GM12878 (cell line): ENCODE measurements at regions not wholly inside any gene's neighbourhood (a gene's known extent, or its start where the extent isn't known, plus 50 kb on each side); places are given as distances from the start of the nearest gene placed in this dataset.

Source experiments
- ATAC-seq: fragments of 200-7000 bp; cut with Tn5 transposase; 3 replicates; pipeline ENCODE4 v1.9.1; 2020; ENCODE audit warnings: mild to moderate bottlenecking, moderate library complexity
- BruUV-seq: library from RNA; stranded (reverse); fragments of 400-500 nt; replicated peaks from 2 replicates; lab custom pipeline; 2021; lab: Mats Ljungman, UMichigan
- CTCF ChIA-PET: fragments of 300-600 bp; sonication (Branson Sonifier 250); formaldehyde crosslinking; extraction: SDS; loops from one replicate; lab custom pipeline; 2021; ENCODE audit warnings: inconsistent platforms; lab: Yijun Ruan, JAX
- POLR2A ChIA-PET: fragments of 350-600 bp; formaldehyde crosslinking; extraction: SDS; loops from one replicate; lab custom pipeline; 2021; ENCODE audit warnings: inconsistent platforms; lab: Charles Lee
- RAD21 ChIA-PET: fragments of 300-600 bp; sonication (Branson Sonifier 250); formaldehyde crosslinking; loops from one replicate; lab custom pipeline; 2023; ENCODE audit warnings: antibody characterized with exemption; ENCODE audit not compliant: unreplicated experiment; lab: Charles Lee
- SMC1A ChIA-PET: fragments of 300-600 bp; sonication (Branson Sonifier 250); formaldehyde crosslinking; loops from one replicate; lab custom pipeline; 2023; ENCODE audit not compliant: unreplicated experiment, uncharacterized antibody; lab: Charles Lee
- DNase-seq: peaks from one replicate; pipeline ENCODE4 v3.0.0-alpha.2; 2011; ENCODE audit warnings: low read depth, low spot score
- FAIRE-seq: peaks from 3 replicates; lab custom pipeline; 2011; peaks lifted over from hg19 to GRCh38; lab: Jason Lieb, UNC
- H2AFZ ChIP-seq: 2 replicates; pipeline ENCODE4 v1.6.0; 2011; ENCODE audit warnings: low read depth, low read length, control low read depth; ENCODE audit not compliant: control insufficient read depth
- H3K27ac ChIP-seq: 2 replicates; pipeline ENCODE4 v1.5.1; 2011; ENCODE audit warnings: control low read depth; ENCODE audit not compliant: control insufficient read depth, insufficient read depth
- H3K27me3 ChIP-seq, 2 experiments: replicated peaks in 1 of 2; 2 replicates each; pipeline versions ENCODE4 v1.6.0 to v1.6.1; 2011; ENCODE audit warnings: low read length in 1 of 2; ENCODE audit not compliant: control insufficient read depth in 2 of 2, insufficient read depth in 2 of 2
- H3K36me3 ChIP-seq, 2 experiments: 2 replicates each; pipeline ENCODE4 v1.5.1; 2011; ENCODE audit warnings: low read length in 1 of 2; ENCODE audit not compliant: control insufficient read depth in 2 of 2, insufficient read depth in 2 of 2
- H3K4me1 ChIP-seq: 2 replicates; pipeline ENCODE4 v1.6.1; 2011; ENCODE audit warnings: mild to moderate bottlenecking, low read length, moderate library complexity, mixed read lengths; ENCODE audit not compliant: control insufficient read depth, insufficient read depth
- H3K4me2 ChIP-seq: 2 replicates; pipeline ENCODE4 v1.6.0; 2011; ENCODE audit warnings: control low read depth; ENCODE audit not compliant: control insufficient read depth, insufficient read depth
- H3K4me3 ChIP-seq: fragments of 200-600 bp; sonication (generic); 2 replicates; pipeline ENCODE4 v1.5.1; 2016
- H3K79me2 ChIP-seq: 2 replicates; pipeline ENCODE4 v1.6.0; 2011; ENCODE audit warnings: low read length; ENCODE audit not compliant: control insufficient read depth, insufficient read depth
- H3K9ac ChIP-seq: 2 replicates; pipeline ENCODE4 v1.8.0; 2011; ENCODE audit warnings: low read length, control low read depth, mixed read lengths; ENCODE audit not compliant: control insufficient read depth, insufficient read depth
- H3K9me3 ChIP-seq: replicated peaks from 3 replicates; pipeline ENCODE4 v1.5.1; 2011; ENCODE audit warnings: mild to moderate bottlenecking, low read length; ENCODE audit not compliant: control insufficient read depth, insufficient read depth
- H4K20me1 ChIP-seq: 2 replicates; pipeline ENCODE4 v1.6.0; 2011; ENCODE audit not compliant: control insufficient read depth, insufficient read depth
- BCL3 ChIP-seq: IDR thresholded peaks from 2 replicates; pipeline ENCODE4 v1.6.1; 2011; ENCODE audit warnings: borderline replicate concordance, low read depth, mild to moderate bottlenecking, moderate library complexity, low read length; ENCODE audit not compliant: insufficient read depth, poor library complexity, severe bottlenecking
- CREB1 ChIP-seq: IDR thresholded peaks from 2 replicates; pipeline ENCODE4 v1.6.1; 2012; ENCODE audit warnings: low read depth, mild to moderate bottlenecking, inconsistent platforms
- EED ChIP-seq: sonication (generic); IDR thresholded peaks from 2 replicates; pipeline ENCODE4 v1.6.1; 2016; ENCODE audit warnings: antibody characterized with exemption, low read depth
- ELK1 ChIP-seq: IDR thresholded peaks from 2 replicates; pipeline ENCODE4 v1.6.1; 2012; ENCODE audit warnings: low read depth, low read length, improper control_type of control experiment
- IKZF1 ChIP-seq: fragments of 450-650 bp; conservative IDR thresholded peaks from 2 replicates; pipeline ENCODE4 v1.6.1; 2017; ENCODE audit warnings: antibody characterized with exemption, mild to moderate bottlenecking
- MXI1 ChIP-seq: fragments of 150-350 bp; IDR thresholded peaks from 2 replicates; pipeline ENCODE4 v1.6.1; 2011; ENCODE audit warnings: low read depth, mild to moderate bottlenecking, inconsistent platforms, low read length, improper control_type of control experiment
- MYC ChIP-seq: IDR thresholded peaks from 2 replicates; pipeline ENCODE4 v1.6.1; 2011; ENCODE audit warnings: mild to moderate bottlenecking, low read length, moderate library complexity, inconsistent platforms; ENCODE audit not compliant: insufficient read depth, insufficient replicate concordance, insufficient read length, severe bottlenecking
- NBN ChIP-seq: fragments of 450-650 bp; IDR thresholded peaks from 2 replicates; pipeline ENCODE4 v1.6.1; 2016
- NR2F1 ChIP-seq: fragments of 450-650 bp; conservative IDR thresholded peaks from 2 replicates; pipeline ENCODE4 v1.6.1; 2017; ENCODE audit warnings: mild to moderate bottlenecking
- PML ChIP-seq: IDR thresholded peaks from 2 replicates; pipeline ENCODE4 v1.6.1; 2012; ENCODE audit warnings: low read length, inconsistent platforms
- PRDM15 ChIP-seq: fragments of 450-650 bp; formaldehyde crosslinking; IDR thresholded peaks from 2 replicates; pipeline ENCODE4 v1.4.0; 2020; ENCODE audit warnings: mild to moderate bottlenecking, moderate library complexity
- RUNX3 ChIP-seq: IDR thresholded peaks from 2 replicates; pipeline ENCODE4 v1.6.1; 2012; ENCODE audit warnings: low read length, inconsistent platforms
- YBX1 ChIP-seq: fragments of 450-650 bp; IDR thresholded peaks from 2 replicates; pipeline ENCODE4 v1.6.1; 2016; ENCODE audit warnings: antibody characterized with exemption
- ZBTB4 ChIP-seq: fragments of 450-650 bp; formaldehyde crosslinking; IDR thresholded peaks from 2 replicates; pipeline ENCODE4 v1.4.0; 2022; ENCODE audit warnings: mild to moderate bottlenecking, moderate library complexity
- WGBS: methylation state at CpG from one replicate; pipeline ENCODE4 v1.1.6; 2016; ENCODE audit warnings: low lambda C conversion rate; ENCODE audit not compliant: insufficient replicate concordance, insufficient coverage; ENCODE audit errors: missing lambda C conversion rate; 5-methylcytosine and 5-hydroxymethylcytosine counted together
- in situ Hi-C: fragments of 300-500 bp; cut with MboI; formaldehyde crosslinking; loops from 9 replicates; pipeline ENCODE4 v1.14.3; 2018; ENCODE audit warnings: mixed read lengths
- intact Hi-C: fragments of 100-400 bp; cut with micrococcal nuclease; formaldehyde crosslinking; loops from one replicate; pipeline ENCODE4 v1.14.2; 2022; ENCODE audit not compliant: unreplicated experiment

- no TSS peak for BruUV-seq
- Histone ChIP-seq H3K36me3 (no peaks in the 10 kb centered on the region), H3K4me2 (no peak overlapping the region), H3K4me3 (no peak overlapping the region), H3K9ac (no peak overlapping the region), H3K9me3 (no peaks in the 10 kb centered on the region), H3K79me2 (no peaks in the 10 kb centered on the region), H4K20me1 (no peaks in the 10 kb centered on the region), H3K4me1 (no peaks in the 10 kb centered on the region), H3K27ac (no peak overlapping the region), H2AFZ (no peak overlapping the region), H3K27me3 (no peaks in the 10 kb centered on the region)
- no peak for ATAC-seq
- POLR2A ChIA-PET, result no interaction called here
- intact Hi-C loops (no loop called here), in situ Hi-C loops (no loop called here)
- SMC1A ChIA-PET, result no interaction called here
- WGBS, result 55% methylated on average over 6 of the region's 6 CpGs
- RAD21 ChIA-PET, result no interaction called here
- no peak for DNase-seq
- FAIRE-seq, result no peak
- CTCF ChIA-PET, result no interaction called here
- TF ChIP-seq NR2F1 (no peak), MYC (no peak), PRDM15 (CRISPR knock-in tag) (no peak), EED (no peak), RUNX3 (no peak), PML (no peak), IKZF1 (no peak), BCL3 (no peak), NBN (no peak), MXI1 (no peak), ELK1 (no peak), YBX1 (no peak), CREB1 (no peak), ZBTB4 (no peak)
Observed at GRCh38 chr2:103010306-103010705, 248.5 kb downstream of the TMEM182 start.
